ENCODE measurements at regions not wholly inside any gene's neighbourhood (a gene's known extent, or its start where the extent isn't known, plus 50 kb on each side); places are given as distances from the start of the nearest gene placed in this dataset.

DNA sequence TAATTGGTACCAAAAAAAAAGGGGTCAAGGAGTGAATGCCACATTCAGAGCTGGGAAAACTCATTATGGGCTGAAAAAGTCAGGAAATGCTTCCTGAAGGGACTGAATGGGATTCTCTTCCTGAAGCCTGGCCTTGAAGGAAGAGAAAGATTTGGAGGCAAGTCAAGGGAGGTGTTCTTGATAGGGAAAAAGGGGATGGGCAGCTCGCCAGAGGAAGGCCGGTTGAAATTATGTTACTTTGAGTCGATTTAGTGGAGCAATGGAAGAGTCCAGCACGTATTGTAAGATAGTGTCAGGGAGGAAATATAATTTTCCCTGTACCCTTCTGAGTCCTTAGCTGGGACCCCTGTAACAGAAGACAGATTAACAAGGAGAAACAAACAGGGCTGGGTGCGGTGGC is 94.1 kb upstream of the CALM2 start:
- H3K79me2 ChIP-seq (ENCODE audit: control insufficient read depth, insufficient read depth, low read length): no peaks in the 10 kb centered on the region
- ATAC-seq (ENCODE audit: low read depth): no peak
- H3K4me1 ChIP-seq (ENCODE audit: control insufficient read depth in 2 of 2, insufficient read depth in 2 of 2, low read length in 2 of 2): peaks cover 18 to 27% of the 10 kb centered on the region in 2 donors
- Mint-ChIP-seq H3K9me3 (ENCODE audit: insufficient read depth) (no peaks in the 10 kb centered on the region), H3K27ac (peak overlapping the region; percentile 13), H3K4me1 (peaks cover 23% of the 10 kb centered on the region), H3K4me3 (no peak overlapping the region), H3K27me3 (no peaks in the 10 kb centered on the region)
- no peak for TF ChIP-seq EZH2 (IDR thresholded peaks at IDR 0.05; ENCODE audit: borderline replicate concordance, insufficient read depth, low read depth, low read length, poor library complexity, severe bottlenecking)
- TF ChIP-seq, protein P1, sequence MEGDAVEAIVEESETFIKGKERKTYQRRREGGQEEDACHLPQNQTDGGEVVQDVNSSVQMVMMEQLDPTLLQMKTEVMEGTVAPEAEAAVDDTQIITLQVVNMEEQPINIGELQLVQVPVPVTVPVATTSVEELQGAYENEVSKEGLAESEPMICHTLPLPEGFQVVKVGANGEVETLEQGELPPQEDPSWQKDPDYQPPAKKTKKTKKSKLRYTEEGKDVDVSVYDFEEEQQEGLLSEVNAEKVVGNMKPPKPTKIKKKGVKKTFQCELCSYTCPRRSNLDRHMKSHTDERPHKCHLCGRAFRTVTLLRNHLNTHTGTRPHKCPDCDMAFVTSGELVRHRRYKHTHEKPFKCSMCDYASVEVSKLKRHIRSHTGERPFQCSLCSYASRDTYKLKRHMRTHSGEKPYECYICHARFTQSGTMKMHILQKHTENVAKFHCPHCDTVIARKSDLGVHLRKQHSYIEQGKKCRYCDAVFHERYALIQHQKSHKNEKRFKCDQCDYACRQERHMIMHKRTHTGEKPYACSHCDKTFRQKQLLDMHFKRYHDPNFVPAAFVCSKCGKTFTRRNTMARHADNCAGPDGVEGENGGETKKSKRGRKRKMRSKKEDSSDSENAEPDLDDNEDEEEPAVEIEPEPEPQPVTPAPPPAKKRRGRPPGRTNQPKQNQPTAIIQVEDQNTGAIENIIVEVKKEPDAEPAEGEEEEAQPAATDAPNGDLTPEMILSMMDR (IDR thresholded peaks at IDR 0.05): no peak
- 100% methylated on average over 4 of the region's 5 CpGs for WGBS (ENCODE audit: insufficient coverage)
- no peaks in the 10 kb centered on the region for H4K20me1 ChIP-seq (ENCODE audit: control insufficient read depth, insufficient read depth, low read length, poor library complexity, severe bottlenecking)
- no peak overlapping the region for H3K27ac ChIP-seq (ENCODE audit: low read length in 2 of 2)
- no peaks in the 10 kb centered on the region for H3K27me3 ChIP-seq (replicated peaks in 1 of 4; ENCODE audit: control extremely low read depth in 1 of 4, control insufficient read depth in 3 of 4, insufficient read depth in 4 of 4, low read length in 3 of 4)
- CTCF ChIA-PET: interaction anchor here (3.4 to 4.4 kb wide), 2 partner anchors 52 to 287 kb away, joined by 19 to 26 read pairs; no protein-coding TSS in a partner anchor
- H3K9ac ChIP-seq (ENCODE audit: low read length): no peak overlapping the region
- POLR2A ChIA-PET: no interaction called here
- no peak for DNase-seq
- intact Hi-C loops (cut with micrococcal nuclease): no loop called here
- no peak overlapping the region for H3K4me3 ChIP-seq (ENCODE audit: control extremely low read depth in 1 of 5, extremely low read depth in 1 of 5, insufficient read depth in 1 of 5, low read depth in 2 of 5, low read length in 4 of 5)
- H2AFZ ChIP-seq (ENCODE audit: insufficient read depth, low read depth, low read length, poor library complexity, severe bottlenecking): no peak overlapping the region
- no peak overlapping the region for H3K4me2 ChIP-seq (replicated peaks; ENCODE audit: low read depth, low read length, poor library complexity, severe bottlenecking)
- no peaks in the 10 kb centered on the region for H3K36me3 ChIP-seq (replicated peaks in 1 of 2; ENCODE audit: control extremely low read depth in 1 of 2, control insufficient read depth in 1 of 2, extremely low read depth in 1 of 2, insufficient read depth in 2 of 2, low read length in 1 of 2)
- H3K9me3 ChIP-seq (ENCODE audit: control extremely low read depth in 1 of 3, control insufficient read depth in 2 of 3, insufficient read depth in 1 of 3, low read length in 2 of 3): no peaks in the 10 kb centered on the region

DNA sequence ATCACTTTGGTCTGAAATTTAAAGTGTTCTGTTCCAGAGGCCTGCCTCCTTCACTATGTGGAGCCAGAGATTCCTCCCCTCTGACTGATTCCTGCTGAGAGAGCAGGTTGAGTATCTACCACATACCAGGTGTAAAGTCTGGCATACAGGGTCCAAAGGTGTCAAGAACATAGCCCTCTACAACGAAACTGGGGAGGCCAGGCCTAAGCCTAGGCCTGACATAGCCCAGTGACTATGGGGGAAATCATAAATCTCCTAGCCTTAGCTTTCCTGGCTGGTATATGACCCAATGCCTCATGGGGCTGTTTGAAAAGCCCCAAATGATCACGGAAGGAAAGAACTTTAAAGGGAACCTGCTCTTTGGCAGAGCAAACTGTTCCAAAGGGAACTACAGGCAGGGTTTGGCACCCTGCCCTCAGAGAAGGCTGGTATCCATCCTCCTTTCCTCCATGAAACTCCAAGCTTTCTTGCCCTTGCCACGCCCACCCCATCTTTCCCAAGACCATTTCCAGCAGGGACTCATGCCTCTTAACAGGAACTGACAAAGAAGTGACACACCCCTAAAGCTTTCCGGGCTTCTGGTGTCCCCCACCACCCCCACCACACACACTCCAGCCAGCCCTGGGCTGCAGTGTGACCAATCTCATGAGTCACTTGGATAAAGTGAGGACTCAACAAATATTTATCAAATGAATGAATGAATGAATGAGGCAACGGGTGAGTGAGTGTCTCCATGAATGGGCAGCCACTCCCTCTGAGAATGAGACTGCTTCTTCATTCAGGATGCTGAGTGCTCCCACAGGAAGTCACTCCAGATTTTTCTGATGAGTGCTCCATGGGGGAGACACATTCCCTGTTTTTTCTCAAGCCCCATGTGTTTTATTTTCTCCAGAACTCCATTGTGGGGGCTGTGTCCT is 93.3 kb upstream of the CALM2 start:
- Histone ChIP-seq H3K4me1 (ENCODE audit: control insufficient read depth in 2 of 2, insufficient read depth in 2 of 2, low read length in 2 of 2) (peaks cover 18 to 27% of the 10 kb centered on the region in 2 donors), H3K36me3 (replicated peaks in 1 of 2; ENCODE audit: control extremely low read depth in 1 of 2, control insufficient read depth in 1 of 2, extremely low read depth in 1 of 2, insufficient read depth in 2 of 2, low read length in 1 of 2) (no peaks in the 10 kb centered on the region), H3K9ac (ENCODE audit: low read length) (no peak overlapping the region), H3K79me2 (ENCODE audit: control insufficient read depth, insufficient read depth, low read length) (no peaks in the 10 kb centered on the region), H3K27me3 (replicated peaks in 1 of 4; ENCODE audit: control extremely low read depth in 1 of 4, control insufficient read depth in 3 of 4, insufficient read depth in 4 of 4, low read length in 3 of 4) (no peaks in the 10 kb centered on the region), H3K4me3 (ENCODE audit: control extremely low read depth in 1 of 5, extremely low read depth in 1 of 5, insufficient read depth in 1 of 5, low read depth in 2 of 5, low read length in 4 of 5) (no peak overlapping the region), H3K4me2 (replicated peaks; ENCODE audit: low read depth, low read length, poor library complexity, severe bottlenecking) (no peak overlapping the region), H3K9me3 (ENCODE audit: control extremely low read depth in 1 of 3, control insufficient read depth in 2 of 3, insufficient read depth in 1 of 3, low read length in 2 of 3) (no peaks in the 10 kb centered on the region), H4K20me1 (ENCODE audit: control insufficient read depth, insufficient read depth, low read length, poor library complexity, severe bottlenecking) (no peaks in the 10 kb centered on the region), H2AFZ (ENCODE audit: insufficient read depth, low read depth, low read length, poor library complexity, severe bottlenecking) (no peak overlapping the region), H3K27ac (ENCODE audit: low read length in 2 of 2) (no peak overlapping the region)
- POLR2A ChIA-PET: interaction anchor here (0.7 kb wide), 1 partner anchor 867 kb away, joined by 3 read pairs; no protein-coding TSS in a partner anchor
- no peak for DNase-seq
- intact Hi-C loops (cut with micrococcal nuclease): no loop called here
- Mint-ChIP-seq H3K9me3 (ENCODE audit: insufficient read depth) (no peaks in the 10 kb centered on the region), H3K4me1 (peaks cover 23% of the 10 kb centered on the region), H3K4me3 (no peak overlapping the region), H3K27me3 (no peaks in the 10 kb centered on the region), H3K27ac (no peak overlapping the region)
- WGBS (ENCODE audit: insufficient coverage): 98% methylated on average over 4 of the region's 5 CpGs
- CTCF ChIA-PET: interaction anchor here (3.4 to 4.4 kb wide), 2 partner anchors 53 to 286 kb away, joined by 19 to 26 read pairs; no protein-coding TSS in a partner anchor
- ATAC-seq (ENCODE audit: low read depth): no peak
- no peak for TF ChIP-seq EZH2 (IDR thresholded peaks at IDR 0.05; ENCODE audit: borderline replicate concordance, insufficient read depth, low read depth, low read length, poor library complexity, severe bottlenecking)
